HG03025 (cell line): ENCODE measurements at regions not wholly inside any gene's neighbourhood (a gene's known extent, or its start where the extent isn't known, plus 50 kb on each side); places are given as distances from the start of the nearest gene placed in this dataset.
"Not testable (repeated sequence)": the region's sequence is repeated elsewhere in the genome, so short reads cannot be mapped to it uniquely, and the experiment has no call there.

Source experiments
- ATAC-seq: cut with Tn5 transposase; IDR thresholded peaks from one replicate; pipeline ENCODE4 v1.9.1; 2021; ENCODE audit warnings: mild to moderate bottlenecking, moderate library complexity; ENCODE audit not compliant: unreplicated experiment, low FRiP score

- no peak for ATAC-seq
These were observed 108.6 kb upstream of the EGFLAM start for GRCh38 chr5:38149815-38150195.

GRCh38 chr5:38148021-38148625, 110.2 kb upstream of the EGFLAM start:
- ATAC-seq, result no peak

GRCh38 chr5:38143384-38143783, 115.0 kb upstream of the EGFLAM start:
- no peak for ATAC-seq

GRCh38 chr5:38141665-38142064, 116.7 kb upstream of the EGFLAM start:
- ATAC-seq, result no peak

GRCh38 chr5:38138574-38138973, 119.8 kb upstream of the EGFLAM start:
- no peak for ATAC-seq

- ATAC-seq, result no peak
These were observed 122.8 kb upstream of the EGFLAM start for GRCh38 chr5:38135486-38136039.

GRCh38 chr5:38134810-38135209, 123.5 kb upstream of the EGFLAM start:
- ATAC-seq, result no peak

GRCh38 chr5:38134294-38134693, 124.1 kb upstream of the EGFLAM start:
- ATAC-seq, result not testable (repeated sequence)

- ATAC-seq, result no peak
These were observed 126.7 kb upstream of the EGFLAM start for GRCh38 chr5:38131686-38132085.

GRCh38 chr5:38124321-38124720, 134.0 kb upstream of the EGFLAM start:
- no peak for ATAC-seq

- no peak for ATAC-seq
These were observed 136.9 kb upstream of the EGFLAM start for GRCh38 chr5:38121420-38121819.

GRCh38 chr5:38119836-38120235, 138.5 kb upstream of the EGFLAM start:
- ATAC-seq, result no peak

- ATAC-seq, result no peak
These were observed 140.4 kb upstream of the EGFLAM start for GRCh38 chr5:38117784-38118479.

GRCh38 chr5:38115318-38115827, 143.0 kb upstream of the EGFLAM start:
- no peak for ATAC-seq

- ATAC-seq, result no peak
These were observed 144.5 kb upstream of the EGFLAM start for GRCh38 chr5:38113880-38114279.

GRCh38 chr5:38113456-38113855, 144.9 kb upstream of the EGFLAM start:
- no peak for ATAC-seq

GRCh38 chr5:38112938-38113337, 145.4 kb upstream of the EGFLAM start:
- ATAC-seq, result no peak

GRCh38 chr5:38110130-38110529, 148.2 kb upstream of the EGFLAM start:
- no peak for ATAC-seq

- ATAC-seq, result no peak
These were observed 151.3 kb upstream of the EGFLAM start for GRCh38 chr5:38107096-38107495.

GRCh38 chr5:38105801-38106200, 152.6 kb upstream of the EGFLAM start:
- no peak for ATAC-seq

GRCh38 chr5:38105231-38105570, 153.2 kb upstream of the EGFLAM start:
- ATAC-seq, result no peak
